UCSD-AML1 (cell line): ENCODE measurements at regions not wholly inside any gene's neighbourhood (a gene's known extent, or its start where the extent isn't known, plus 50 kb on each side); places are given as distances from the start of the nearest gene placed in this dataset.
"Not testable (repeated sequence)": the region's sequence is repeated elsewhere in the genome, so short reads cannot be mapped to it uniquely, and the experiment has no call there.

Source experiments
- DNase-seq: peaks from one replicate; lab custom pipeline; 2025; ENCODE audit not compliant: unreplicated experiment; lab: John Stamatoyannopoulos, UW

DNA sequence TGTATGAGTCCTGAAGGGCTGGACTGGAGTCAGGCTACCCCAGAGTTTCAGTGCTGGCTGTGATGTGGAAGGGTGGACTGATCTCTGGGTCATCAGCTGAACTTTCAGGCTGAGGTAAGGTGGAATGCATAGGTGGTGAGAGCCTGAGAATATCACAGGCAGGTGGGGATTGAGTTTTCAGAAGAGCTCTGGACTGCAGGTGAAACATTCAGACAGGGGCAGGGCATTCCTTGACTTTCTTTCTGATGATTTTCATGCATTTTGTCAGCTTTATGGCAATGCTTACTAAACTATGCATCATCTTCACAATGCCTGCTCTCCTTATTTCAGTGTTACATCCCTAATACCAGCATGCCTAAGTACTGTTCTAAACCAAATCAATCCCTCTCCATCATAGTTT, 755.0 kb downstream of the KCNA4 start:
- DNase-seq = no peak

DNA sequence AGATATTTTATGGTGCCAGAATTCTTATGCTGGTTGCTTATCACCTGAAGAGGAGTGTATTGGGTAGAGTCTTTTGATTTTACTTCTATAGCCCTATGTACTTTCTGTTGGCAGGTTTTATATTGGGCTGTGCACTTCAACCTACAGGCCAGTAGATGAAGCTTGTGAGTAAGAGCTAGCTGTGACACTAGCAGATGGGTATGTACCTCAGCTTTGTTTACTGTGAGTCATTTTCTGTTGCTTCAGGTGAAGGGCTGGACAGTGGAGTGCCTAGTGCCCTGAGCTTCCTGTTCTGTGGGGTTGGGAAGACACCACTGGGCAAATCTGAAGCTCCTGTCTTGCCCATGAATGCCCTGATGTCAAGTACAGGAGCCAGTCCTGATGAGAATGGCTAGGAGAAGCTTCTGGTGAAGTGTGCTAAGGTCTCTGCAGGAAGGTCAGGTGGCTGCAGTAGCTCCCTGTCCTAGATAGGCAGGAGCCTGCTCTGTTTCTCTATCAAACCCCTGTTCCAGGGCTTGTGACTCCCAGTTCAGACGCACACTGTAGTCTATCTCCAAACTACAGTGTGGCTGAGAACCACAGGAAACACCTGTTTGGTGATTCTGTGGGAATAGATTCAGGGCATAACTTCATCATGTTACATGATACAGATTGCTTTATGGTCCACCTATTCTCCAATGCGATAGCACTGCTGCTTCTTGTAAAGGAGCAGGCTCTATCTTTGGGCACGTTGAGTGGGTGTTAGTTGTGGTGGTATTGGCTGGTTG, 755.7 kb downstream of the KCNA4 start:
- no peak for DNase-seq

DNA sequence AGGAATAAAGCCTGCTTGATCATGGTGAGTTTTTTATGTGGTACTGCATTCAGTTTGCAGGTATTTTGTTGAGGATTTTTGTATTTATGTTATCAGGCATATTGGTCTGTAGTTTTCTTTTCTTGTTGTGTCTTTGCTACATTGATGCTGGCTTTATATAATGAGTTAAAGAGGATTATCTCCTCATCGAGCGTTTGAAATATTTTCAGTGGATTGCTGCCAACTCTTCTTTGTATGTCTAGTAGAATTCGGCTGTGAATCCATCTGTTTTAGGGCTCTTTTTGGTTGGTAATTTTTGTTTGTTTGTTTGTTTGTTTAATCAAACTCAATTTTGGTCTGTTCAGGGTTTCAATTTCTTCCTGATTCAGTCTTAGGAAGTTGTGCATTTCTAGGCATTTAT, 758.4 kb downstream of the KCNA4 start:
- DNase-seq = no peak

DNA sequence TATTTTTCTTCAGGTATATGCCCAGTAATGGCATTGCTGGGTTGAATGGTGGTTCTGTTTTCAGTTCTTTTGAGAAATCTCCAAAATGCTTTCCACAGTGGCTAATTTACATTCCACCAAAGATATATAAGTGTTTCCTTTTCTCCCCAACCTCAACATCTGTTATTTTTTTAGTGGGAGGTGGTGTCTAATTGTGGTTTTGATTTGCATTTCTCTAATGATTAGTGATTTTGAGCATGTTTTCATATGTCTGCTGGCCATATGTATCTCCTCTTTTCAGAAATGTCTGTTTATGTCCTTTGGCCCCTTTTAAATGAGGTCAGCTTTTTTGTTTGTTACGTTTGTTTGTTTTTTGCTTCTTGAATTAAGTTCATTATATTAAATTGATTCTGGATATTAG, 760.2 kb downstream of the KCNA4 start:
- DNase-seq = no peak

DNA sequence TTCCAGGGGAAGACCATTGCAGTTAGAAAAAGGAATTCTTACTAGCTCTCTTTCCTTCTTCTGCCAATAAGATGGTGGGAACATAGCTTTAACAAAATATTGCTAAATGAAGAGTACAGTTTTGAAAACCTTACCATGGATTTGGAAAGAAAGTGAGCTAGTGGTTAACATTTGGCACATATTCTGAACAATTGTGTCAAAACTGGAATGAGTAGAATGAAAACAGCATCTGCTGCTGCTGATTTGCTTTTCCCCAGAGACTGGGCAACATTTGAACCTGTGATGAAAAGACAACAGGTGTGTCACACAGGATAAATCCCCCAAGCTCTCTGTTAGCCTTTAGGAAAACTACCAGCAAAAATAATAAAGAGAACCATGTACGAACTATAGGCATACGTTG, 761.4 kb downstream of the KCNA4 start:
- no peak for DNase-seq

DNA sequence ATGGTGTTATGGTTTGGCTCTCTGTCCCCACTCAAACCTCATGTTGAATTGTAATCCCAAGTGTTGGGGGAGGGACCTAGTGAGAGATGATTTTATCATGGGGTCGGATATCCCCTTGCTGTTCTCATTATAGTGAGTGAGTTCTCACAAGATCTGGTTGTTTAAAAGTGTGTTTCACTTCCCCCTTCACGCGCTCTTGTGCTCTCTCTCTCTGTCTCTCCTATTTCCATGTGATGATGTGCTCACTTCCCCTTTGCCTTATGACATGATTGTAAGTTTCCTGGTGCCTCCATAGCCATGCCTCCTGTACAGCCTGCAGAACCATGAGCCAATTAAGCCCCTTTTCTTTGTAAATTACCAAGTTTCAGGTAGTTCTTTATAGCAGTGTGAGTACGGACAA, 765.1 kb downstream of the KCNA4 start:
- DNase-seq = no peak

DNA sequence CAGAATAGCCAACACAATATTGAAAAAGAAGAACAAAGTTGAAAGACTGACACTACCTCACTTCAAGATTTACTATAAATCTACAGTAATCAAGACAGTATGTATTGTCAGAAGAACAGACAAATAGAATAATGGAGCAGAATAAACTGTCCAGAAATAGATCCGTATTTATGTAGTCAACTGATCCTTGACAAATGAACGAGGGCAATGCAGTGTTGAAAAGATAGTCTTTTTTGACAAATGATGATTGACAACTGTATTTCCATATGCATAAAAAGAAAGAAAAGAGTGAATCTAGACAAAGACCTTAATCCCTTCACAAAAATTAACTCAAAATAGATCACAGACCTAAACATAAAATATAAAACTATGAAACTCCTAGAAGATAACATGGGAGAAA, 767.1 kb downstream of the KCNA4 start:
- DNase-seq = no peak

DNA sequence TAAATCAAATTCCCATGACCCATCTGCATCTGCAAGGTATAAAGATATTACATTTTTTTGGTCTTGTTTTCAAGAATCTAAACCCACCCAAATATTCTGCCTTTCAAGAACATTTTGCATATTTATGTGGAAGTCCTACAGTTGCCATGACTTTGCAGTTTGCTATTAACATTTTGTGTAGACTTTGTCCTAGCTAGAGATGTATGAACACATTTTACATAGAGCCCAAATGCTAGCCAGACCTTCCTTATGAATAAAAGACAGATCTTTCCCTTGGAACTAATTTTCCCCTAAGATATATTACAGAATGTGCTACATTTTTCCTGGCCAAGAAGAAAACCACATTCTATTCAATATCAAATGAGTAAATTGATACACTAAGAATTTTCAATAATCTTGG, 772.5 kb downstream of the KCNA4 start:
- no peak for DNase-seq

DNA sequence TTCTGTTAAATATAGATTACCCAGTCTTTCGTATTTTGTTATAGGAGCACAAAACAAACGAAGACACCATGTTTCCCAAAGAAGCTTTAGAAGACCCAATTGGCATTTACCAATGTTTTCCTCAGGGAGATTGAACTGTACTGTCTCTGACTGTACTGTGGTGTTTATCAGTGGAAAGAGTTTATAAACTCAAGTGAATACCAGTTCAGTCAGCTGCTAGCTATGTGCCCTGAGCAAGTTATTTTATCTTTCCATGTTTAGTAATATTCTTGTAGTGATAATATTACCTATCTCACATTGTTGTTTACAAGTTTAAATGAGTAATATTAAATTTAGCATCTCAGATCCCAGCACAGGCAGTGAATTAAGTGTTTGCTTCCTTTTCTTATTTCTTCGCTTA, 773.2 kb downstream of the KCNA4 start:
- no peak for DNase-seq

DNA sequence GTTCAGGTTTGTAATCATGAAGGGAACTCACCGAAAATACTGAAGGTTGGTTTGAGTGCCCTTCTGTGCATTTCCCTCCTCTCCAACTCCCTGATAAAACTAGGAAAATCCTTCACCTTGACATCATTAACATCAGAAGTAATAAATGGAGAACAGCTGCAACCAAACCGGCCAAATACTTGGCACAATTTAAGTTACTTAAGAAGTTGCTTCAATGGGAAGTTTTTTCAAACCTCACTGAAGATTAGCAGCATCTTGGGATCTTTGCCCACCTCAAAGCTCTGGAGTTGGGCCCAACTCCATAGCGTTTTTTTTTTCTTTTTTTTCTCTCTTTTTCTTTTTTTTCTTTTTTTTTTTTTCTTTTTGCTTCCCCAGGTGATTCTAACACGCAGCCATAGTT, 784.8 kb downstream of the KCNA4 start:
- no peak for DNase-seq

DNA sequence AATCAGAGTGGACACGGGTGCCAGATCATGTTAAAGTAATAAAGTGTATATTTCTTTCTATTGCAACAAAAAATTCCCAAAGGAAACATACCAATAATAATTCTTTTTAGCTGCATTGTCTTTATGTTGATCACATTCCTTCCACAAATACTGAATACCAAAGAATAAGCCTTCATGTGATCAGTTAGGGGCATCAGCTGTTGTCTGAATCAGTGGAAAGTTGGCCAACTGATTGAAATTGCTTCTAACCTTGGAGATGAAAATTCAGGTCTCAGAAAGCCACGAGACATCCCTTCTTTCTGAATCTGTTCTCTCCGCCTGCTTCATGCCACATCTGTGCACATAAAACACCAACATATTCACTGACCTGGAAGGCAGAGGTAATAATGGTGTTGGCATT, 785.2 kb downstream of the KCNA4 start:
- DNase-seq = no peak

DNA sequence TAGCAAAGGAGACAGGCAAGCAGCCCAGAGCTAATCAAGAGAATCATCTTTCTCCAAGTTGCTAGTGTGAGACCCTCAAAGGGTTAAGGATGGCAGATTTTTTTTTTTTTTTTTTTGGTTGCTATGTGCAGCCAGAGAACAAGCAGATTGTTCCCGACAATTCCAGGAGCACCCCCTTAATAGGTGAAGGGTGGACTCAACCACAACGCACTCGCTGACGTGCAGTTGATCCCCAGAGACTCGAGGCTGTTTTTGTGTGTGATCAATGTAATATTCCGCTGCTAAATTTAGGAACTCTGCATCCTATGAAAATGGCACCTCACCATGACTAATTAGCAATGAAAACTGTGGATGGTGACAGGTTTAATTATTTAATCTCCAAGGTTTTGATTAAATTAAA, 789.0 kb downstream of the KCNA4 start:
- DNase-seq = no peak

DNA sequence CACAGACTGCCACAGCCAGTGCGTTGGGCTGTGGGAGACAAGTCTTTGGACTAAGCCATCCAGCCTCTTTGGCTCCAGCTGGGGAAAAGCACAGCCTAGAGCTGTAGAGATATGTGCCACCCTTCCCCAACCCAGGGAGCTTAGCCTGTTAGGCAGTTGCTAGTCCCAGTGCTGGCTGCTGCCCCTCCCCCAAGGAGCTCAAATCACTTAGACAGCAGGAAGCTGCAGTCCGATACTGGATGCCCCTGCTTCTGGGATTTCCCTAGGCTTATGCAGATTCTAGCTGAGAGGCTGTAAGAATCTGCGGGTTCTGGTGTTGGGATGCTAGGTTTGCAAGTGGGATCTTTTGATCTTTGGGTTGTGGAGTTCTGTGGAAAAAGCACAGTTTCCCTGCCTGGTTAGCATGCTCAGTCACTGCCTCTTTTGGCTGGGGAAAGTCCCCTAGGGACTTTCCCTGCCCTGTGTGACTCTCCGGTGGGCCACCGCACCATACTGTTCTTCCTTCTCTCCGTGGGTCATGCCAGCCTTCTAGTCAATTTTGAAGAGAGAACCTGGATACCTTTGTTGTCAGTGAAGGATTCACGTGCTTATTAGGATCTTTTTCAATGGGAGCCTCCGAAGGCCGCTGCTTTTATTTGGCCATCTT, 792.0 kb downstream of the KCNA4 start:
- DNase-seq = no peak

DNA sequence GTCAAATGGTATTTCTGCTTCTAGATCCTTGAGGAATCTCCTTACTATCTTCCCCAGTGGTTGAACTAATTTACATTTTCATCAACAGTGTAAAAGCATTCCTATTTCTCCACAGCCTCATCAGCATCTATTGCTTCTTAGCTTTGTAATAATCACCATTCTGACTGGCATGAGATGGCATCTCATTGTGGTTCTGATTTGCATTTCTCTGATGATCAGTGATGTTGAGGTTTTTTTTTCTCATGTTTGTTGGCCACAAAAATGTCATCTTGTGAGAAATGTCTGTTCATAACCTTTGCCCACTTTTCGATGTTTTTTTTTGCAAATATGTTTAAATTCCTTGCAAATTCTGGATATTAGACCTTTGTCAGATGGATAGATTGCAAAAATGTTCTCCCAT, 797.3 kb downstream of the KCNA4 start:
- not testable (repeated sequence) for DNase-seq

DNA sequence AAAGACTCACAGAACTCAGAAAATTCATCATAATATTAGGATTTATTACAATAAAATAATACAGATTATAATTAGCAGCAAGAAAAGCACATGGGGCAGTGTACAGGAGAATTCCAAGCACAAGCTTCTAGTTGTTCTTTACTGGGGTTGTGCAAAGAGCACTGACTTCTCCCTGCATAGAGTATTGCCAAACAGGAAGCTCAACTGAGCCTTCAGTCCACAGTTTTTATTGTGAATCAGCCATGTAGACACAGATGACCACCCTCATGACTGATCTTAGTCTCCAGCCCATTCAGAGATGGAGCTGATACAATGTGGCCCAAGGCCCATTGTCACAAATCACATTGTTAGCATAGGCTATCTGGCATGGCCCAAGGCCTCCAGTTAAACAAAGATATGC, 798.9 kb downstream of the KCNA4 start:
- DNase-seq = no peak

DNA sequence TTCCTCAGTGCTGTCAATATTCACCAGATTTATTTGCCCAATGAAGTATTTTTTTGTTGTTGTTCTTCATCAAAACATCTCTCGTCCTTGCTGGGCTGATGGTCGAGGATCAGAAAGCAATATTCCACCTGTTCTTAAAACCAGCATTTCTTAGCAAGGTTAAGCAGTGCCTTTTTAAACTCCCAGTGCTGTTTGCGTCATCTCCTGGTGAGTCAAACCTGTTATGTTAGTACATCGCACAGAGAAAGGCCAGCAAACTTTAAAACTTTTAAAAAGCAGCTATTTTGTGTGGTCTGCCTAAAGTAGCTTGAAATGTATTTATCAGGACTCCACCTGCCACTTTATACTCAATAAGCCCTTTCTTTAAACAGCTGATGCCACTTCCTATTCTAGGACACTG, 802.0 kb downstream of the KCNA4 start:
- no peak for DNase-seq

DNA sequence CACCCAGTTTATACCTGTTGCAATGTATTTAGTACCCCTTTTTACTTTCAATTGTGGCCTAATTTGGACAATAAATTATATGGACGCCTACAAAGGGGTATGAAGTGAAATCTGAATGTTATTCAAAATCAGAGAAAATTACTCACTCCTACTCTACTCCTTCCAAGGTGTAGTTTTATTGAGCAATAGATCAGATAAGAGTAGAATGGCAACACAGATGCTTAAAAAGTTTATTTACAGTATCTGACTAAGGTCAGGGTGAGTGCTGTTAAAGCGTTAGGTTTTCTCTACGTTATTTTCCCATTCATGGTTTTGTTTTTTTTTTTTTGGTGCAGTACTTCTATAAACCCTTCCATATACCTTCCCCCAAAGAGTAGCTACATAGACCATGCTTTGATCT, 805.6 kb downstream of the KCNA4 start:
- DNase-seq = no peak

DNA sequence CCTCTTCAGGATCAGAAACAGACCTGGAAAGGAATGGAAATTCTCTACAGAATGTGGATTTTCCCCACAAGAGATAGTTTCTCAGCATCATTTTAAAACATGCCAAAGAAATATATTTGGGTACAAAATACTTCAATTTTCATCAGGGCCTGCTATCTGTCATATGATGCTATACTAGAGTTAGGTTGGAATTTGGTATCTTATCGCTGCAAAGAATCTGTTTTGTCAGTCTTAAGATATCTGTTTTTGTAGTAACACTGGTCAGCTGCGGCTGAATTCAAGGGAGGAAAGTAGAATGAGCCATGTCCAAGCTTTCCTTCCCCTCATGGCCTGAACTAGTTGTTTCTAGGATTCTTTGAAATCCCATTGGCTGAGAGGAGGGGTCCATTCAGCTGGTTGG, 806.4 kb downstream of the KCNA4 start:
- no peak for DNase-seq

DNA sequence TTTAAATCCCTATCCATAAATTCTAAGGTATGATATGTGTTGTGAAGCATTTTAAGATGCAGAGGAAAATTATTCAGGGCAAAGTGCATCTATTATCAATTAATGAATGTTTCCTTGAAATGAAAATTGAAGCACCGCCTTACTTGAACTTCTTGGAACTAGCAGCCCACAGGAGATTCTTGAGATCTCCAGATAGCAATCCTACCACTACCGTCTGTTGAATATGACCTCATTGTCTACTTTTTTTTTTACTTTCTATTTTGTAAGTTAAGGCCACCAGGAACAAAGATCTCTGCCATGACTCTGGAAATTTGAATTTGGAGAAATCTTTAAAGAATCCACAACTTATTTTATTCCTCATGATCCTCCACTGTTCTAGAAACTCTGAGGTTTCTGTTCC, 808.7 kb downstream of the KCNA4 start:
- no peak for DNase-seq

DNA sequence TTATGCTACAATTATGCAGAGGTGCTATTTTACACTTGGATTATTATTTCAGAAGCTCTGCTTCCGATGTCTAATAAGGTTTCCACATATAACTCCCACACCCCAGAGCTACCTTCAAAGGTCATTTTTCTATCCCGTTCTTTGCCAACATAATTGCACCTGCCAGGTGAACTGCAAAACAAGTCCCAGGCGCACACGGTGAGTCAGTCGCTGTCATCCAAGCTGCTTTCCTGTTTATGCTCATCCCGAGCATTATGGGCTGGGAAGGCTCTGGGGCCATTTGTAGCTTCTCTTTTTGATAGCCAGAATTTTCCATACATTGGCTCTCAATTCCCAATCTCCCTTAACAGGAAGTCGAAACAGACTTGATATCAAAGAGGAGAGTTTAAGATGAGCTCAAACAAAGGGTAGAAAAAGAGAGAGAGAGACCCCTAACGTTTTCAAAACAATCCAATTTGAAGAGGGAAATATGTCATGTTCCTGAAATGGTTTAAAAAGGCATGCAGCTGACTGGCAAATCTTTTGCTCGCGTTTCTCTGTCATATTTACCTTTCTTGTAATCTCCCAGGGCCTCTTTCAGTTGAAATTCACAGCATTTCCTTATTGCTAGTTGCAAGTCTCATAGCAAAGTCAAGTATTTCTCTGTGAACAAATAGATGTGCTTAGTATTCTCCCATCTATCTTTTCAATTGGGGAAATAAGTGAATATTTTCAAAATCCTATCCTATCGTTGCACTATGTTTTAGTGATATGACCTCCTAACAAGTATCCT, 815.9 kb downstream of the KCNA4 start:
- DNase-seq = no peak

DNA sequence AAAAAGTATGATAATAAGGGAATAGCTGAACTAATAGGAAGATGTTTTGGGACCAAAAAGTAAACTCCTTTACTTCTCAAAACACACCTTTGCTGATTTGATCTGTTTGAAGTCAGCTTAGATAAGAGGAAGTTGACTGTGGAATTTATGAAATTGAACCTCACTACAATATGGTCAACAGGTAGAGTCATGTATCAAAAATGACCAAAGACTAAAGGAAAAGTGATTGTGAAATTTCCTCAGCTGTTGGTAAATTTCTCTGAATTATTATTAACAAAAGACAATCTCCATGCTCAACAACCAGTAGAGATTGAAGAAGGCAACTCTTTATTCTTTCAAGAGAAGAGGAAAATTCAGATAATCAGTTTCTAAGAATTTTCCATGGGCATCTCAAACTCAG, 826.5 kb downstream of the KCNA4 start:
- no peak for DNase-seq

DNA sequence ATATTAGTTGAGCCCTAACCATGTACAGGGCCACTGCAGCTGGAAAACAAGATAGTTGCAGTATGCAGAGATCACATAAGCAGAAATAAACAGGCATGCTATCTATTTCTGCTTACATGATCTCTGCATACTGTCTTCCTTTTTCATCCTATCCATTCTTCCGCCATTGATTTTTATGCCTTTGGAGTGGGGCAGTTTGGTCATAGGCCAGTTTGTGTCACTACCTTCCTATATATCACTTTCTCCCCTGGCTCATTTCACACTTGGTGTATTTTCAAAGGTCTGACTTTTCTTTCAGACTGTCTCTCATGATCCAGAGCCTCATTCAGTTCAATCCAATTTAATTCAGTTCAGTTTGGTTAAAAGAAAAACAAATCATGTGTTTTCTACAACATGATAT, 829.6 kb downstream of the KCNA4 start:
- no peak for DNase-seq
